RWPE1 (cell line): ENCODE measurements at regions not wholly inside any gene's neighbourhood (a gene's known extent, or its start where the extent isn't known, plus 50 kb on each side); places are given as distances from the start of the nearest gene placed in this dataset.

Experiments
- CTCF ChIA-PET: fragments of 350-600 bp; sonication (Branson Sonifier 250); formaldehyde crosslinking; extraction: SDS; loops from one replicate; lab custom pipeline; 2021; lab: Yijun Ruan, JAX
- POLR2A ChIA-PET: fragments of 400-600 bp; formaldehyde crosslinking; extraction: SDS; loops from one replicate; lab custom pipeline; 2020; ENCODE audit warnings: antibody characterized with exemption; ENCODE audit not compliant: low non-redundant PET; lab: Yijun Ruan, JAX
- DNase-seq: peaks from one replicate; pipeline ENCODE4 v3.0.0; 2012; ENCODE audit warnings: low spot score
- H3K27ac ChIP-seq: fragments of 450-650 bp; 2 replicates; pipeline ENCODE4 v1.5.1; 2017
- TF ChIP-seq, protein P1 (sequence below): fragments of 450-650 bp; conservative IDR thresholded peaks from 2 replicates; pipeline ENCODE4 v1.5.1; 2017; ENCODE audit warnings: low read depth, mild to moderate bottlenecking

DNA sequence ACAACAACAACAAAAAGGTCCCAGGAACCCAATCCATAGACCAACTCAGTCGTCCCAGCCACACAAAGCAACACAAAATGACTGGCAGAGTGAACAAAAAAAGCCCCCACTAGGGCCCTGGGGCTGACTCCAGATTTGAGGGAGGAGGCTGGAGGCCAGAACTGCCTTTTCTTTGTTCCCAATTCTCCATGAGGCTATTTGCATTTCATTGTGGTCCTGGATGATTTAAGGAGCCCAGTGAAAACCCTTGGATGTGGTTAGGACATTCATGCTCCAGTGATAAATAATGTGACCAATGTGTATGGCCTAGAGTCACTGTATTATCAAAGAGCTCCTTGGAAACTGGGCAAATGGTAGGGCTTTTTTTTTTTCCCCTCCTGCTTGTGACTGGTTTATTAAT lies 192.9 kb downstream of the NUAK1 start:
- DNase-seq = no peak
- ChIA-PET POLR2A (no interaction called here), CTCF (no interaction called here)
- TF ChIP-seq, protein P1, sequence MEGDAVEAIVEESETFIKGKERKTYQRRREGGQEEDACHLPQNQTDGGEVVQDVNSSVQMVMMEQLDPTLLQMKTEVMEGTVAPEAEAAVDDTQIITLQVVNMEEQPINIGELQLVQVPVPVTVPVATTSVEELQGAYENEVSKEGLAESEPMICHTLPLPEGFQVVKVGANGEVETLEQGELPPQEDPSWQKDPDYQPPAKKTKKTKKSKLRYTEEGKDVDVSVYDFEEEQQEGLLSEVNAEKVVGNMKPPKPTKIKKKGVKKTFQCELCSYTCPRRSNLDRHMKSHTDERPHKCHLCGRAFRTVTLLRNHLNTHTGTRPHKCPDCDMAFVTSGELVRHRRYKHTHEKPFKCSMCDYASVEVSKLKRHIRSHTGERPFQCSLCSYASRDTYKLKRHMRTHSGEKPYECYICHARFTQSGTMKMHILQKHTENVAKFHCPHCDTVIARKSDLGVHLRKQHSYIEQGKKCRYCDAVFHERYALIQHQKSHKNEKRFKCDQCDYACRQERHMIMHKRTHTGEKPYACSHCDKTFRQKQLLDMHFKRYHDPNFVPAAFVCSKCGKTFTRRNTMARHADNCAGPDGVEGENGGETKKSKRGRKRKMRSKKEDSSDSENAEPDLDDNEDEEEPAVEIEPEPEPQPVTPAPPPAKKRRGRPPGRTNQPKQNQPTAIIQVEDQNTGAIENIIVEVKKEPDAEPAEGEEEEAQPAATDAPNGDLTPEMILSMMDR = no peak
- no peak overlapping the region for H3K27ac ChIP-seq

DNA sequence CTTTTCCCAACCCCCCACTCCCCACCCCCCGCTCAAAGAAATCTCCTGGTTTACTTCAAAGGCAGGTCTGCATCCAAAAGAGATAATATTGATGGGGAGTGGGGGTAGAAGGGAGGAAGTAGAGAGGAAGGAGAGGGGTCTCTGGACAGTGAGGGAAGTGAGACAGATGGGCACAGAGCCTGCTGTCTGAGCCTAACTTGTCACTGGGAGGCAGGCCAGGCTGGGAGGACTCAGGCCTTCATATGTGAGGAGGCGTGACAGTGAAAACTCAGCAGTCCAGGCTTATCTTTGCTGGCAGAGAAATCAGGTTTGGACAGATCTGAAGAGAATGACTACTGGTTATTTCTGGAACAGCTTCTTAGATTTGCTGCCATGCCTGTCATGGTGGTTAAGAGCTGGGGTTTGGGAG lies 192.3 kb downstream of the NUAK1 start:
- ChIA-PET POLR2A (no interaction called here), CTCF (no interaction called here)
- TF ChIP-seq, protein P1 = no peak
- H3K27ac ChIP-seq = no peak overlapping the region
- DNase-seq = no peak

DNA sequence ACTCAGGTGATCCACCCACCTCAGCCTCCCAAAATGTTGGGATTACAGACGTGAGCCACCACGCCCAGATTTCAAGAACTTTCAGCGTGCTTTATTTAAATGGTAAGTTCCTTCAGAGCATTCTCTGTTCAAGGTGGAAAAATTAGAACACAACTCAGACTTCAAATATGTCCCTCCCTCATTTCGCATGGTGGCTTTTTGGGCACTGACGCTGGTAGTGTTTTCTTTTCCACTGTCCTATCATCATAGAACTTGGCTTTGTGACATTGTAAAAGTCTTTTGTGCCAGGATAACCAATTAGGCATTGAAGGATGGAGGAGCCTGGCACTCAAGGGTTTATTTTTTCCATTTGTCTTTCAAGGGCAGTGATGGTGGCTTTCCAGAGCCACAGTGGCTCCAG lies 190.8 kb downstream of the NUAK1 start:
- TF ChIP-seq, protein P1 = no peak
- no peak overlapping the region for H3K27ac ChIP-seq
- CTCF ChIA-PET = interaction anchor here (0.7 kb wide), 1 partner anchor 13 kb away, joined by 4 read pairs; no protein-coding TSS in a partner anchor
- no peak for DNase-seq
- POLR2A ChIA-PET = no interaction called here

DNA sequence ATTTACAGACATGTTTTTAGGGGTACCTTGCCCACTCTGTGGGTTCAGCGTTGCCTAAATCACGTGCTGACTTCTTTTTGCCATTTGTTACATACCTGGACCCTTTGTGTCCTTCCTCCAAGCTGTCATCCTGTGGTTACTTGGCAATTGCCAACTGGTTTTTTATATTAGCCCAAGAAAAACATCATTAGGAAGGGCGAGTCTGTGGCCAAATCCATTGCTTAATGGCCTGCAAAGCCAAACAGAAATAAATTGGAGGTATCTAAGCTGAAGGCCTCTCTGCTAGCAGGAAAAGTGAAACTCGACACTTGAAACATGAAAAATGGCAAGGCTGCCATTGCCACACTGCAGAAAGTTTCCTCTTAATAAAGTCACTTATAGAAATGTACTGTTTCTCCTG lies 190.4 kb downstream of the NUAK1 start:
- ChIA-PET POLR2A (no interaction called here), CTCF (interaction anchor here (0.7 kb wide), 1 partner anchor 14 kb away, joined by 4 read pairs; no protein-coding TSS in a partner anchor)
- DNase-seq = no peak
- TF ChIP-seq, protein P1 = no peak
- H3K27ac ChIP-seq = no peak overlapping the region

DNA sequence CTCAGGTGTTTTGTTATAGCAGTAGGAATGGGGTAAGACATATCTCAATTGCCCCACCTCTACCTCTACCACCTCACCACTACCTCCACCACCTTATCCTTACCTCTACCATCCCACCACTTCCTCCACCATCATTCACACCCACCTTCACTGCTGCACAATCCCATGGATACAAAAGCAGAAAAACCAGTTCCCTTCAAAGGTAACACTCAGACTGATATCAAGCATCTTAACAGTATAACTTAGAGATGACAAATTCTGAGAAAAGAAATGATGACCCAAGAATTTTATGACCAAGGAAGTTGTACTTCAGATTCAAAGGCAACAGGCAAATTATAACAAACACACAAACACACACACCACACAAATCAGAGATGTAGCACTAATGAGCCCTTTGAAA lies 189.4 kb downstream of the NUAK1 start:
- POLR2A ChIA-PET = no interaction called here
- CTCF ChIA-PET = no interaction called here
- no peak overlapping the region for H3K27ac ChIP-seq
- TF ChIP-seq, protein P1 = no peak
- DNase-seq = no peak

DNA sequence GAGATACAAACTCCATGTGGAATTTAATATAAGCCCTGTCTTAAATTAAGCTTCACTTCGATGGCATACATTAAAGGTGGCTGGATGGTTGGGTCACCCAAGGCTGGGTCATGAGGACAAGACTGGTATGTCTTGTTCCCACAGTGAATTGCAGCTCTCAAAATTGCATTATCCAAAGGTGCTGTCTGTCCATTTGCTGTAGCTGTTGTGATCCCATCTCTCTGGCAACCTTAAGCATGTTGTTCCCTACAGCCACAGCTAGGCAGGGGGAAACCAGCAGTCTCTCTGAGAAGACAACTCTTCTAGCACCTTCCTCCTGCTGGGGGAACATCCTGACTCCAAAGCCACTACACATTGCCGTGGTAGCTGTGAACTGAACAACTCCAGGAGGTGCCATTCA lies 187.0 kb downstream of the NUAK1 start:
- TF ChIP-seq, protein P1 = no peak
- CTCF ChIA-PET = no interaction called here
- H3K27ac ChIP-seq = no peak overlapping the region
- DNase-seq = no peak
- POLR2A ChIA-PET = no interaction called here
